Omental fat pad (tissue), 3 donors: ENCODE measurements at regions not wholly inside any gene's neighbourhood (a gene's known extent, or its start where the extent isn't known, plus 50 kb on each side); places are given as distances from the start of the nearest gene placed in this dataset.

Source experiments
- ATAC-seq: fragments of 150-250 bp; one replicate; pipeline ENCODE4 v1.9.1; 2016; ENCODE audit warnings: mild to moderate bottlenecking, moderate library complexity; ENCODE audit not compliant: low FRiP score
- DNase-seq: peaks from one replicate; pipeline ENCODE4 v3.0.0-alpha.2; 2019; ENCODE audit warnings: low spot score
- TF ChIP-seq, protein P1 (sequence below), 3 donors: fragments of 450-650 bp; IDR thresholded peaks; one replicate each; pipeline ENCODE4 v1.5.1; 2016 to 2017; ENCODE audit warnings: antibody characterized with exemption in 3 of 3, mild to moderate bottlenecking in 3 of 3, moderate library complexity in 2 of 3

DNA sequence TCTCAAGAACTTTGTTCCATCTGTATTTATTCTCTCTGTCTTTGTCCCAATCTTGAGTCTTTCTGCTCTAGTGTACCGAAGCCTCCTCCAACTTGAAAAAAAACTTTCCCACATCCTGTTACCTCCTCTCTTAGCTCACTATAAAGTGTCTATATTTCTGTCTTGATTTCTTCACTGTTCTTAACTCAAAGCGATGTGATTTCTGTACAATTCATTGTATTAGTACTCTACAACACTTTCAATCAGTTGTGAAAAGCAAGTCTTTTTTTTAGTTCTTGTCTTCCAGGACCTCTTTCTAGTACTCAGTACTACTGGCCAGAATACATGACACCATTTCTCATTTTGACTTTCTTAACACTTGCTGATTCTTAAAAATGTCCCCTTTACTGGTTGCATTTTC, 353.5 kb upstream of the SATB1 start:
- TF ChIP-seq, protein P1, sequence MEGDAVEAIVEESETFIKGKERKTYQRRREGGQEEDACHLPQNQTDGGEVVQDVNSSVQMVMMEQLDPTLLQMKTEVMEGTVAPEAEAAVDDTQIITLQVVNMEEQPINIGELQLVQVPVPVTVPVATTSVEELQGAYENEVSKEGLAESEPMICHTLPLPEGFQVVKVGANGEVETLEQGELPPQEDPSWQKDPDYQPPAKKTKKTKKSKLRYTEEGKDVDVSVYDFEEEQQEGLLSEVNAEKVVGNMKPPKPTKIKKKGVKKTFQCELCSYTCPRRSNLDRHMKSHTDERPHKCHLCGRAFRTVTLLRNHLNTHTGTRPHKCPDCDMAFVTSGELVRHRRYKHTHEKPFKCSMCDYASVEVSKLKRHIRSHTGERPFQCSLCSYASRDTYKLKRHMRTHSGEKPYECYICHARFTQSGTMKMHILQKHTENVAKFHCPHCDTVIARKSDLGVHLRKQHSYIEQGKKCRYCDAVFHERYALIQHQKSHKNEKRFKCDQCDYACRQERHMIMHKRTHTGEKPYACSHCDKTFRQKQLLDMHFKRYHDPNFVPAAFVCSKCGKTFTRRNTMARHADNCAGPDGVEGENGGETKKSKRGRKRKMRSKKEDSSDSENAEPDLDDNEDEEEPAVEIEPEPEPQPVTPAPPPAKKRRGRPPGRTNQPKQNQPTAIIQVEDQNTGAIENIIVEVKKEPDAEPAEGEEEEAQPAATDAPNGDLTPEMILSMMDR (IDR thresholded peaks at IDR 0.05) = no peak
- no peak for ATAC-seq
- no peak for DNase-seq

DNA sequence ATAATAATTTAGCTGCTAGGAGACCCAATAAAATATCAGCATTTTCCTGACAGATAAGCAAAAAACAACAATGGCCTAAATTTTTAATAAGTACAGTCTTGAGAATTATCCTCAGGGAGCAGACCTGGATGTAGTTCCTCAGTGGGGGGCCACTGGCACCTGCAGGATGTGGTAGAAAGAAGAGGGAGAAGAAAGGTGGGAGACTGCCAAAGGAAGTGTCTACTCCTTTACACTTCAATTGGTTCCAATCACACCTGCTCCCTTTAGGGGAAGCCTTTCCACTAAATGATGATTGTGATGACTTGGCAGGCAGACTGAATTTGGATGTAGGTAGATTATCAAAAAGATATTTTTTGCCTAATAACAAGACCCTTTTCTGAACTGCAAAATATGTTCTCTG, 353.0 kb upstream of the SATB1 start:
- DNase-seq (no peak), ATAC-seq (no peak)
- TF ChIP-seq, protein P1 (IDR thresholded peaks at IDR 0.05) = no peak

DNA sequence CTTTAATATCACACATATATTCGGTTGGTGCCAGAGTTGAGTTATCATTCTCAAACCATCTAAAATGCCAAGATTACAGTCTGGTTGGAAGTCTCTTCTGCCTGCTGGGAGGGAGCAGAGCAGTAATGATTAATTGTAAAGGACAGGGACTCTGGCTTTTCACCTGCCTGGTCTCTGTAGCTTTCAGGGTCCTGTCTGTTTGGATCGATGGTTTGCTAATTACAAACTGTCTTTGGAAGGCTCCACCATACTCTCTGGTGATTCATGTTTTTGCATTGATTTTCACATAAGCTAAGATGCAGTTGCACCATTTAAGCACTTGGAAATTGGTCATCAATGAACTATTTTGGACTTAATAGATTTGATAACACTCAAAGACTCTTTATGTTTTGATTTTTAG, 350.4 kb upstream of the SATB1 start:
- TF ChIP-seq, protein P1 (IDR thresholded peaks at IDR 0.05) = no peak
- ATAC-seq (no peak), DNase-seq (no peak)

DNA sequence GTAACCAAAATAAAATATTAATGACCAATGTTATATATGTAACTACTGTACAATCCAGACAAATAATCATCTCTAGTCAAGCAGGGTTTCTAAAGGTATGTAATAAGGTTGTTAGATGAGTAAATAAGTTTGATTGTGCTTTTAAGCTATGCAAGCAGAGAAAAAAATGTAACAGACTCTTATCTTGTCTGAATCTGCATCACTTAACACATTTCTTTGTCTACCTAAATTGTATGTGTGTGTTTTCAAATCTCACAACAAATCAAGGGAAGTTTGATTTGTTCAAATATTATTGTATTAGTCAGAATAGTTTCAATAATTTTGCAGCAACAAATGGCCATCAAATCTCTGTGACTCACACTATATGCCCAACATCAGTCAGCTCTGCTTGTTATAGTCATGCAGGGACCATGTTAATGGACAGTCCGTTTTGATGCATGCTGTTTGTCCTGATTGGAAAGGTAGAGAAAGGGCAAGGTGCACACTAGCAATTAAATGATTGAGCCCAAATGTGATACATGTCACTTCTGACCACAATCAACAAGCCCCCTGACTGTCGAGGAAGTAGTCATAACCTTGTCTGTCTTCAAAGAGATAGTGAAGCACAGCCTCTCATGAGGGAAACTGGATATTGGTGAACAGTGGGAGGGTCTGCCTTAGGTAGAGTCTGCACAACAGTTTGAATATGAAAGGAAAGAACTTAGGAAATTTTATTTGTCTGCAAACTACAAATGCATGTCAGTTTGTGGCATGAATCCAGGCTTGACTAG, 349.4 kb upstream of the SATB1 start:
- TF ChIP-seq, protein P1 (IDR thresholded peaks at IDR 0.05) = no peak
- ATAC-seq (no peak), DNase-seq (no peak)

DNA sequence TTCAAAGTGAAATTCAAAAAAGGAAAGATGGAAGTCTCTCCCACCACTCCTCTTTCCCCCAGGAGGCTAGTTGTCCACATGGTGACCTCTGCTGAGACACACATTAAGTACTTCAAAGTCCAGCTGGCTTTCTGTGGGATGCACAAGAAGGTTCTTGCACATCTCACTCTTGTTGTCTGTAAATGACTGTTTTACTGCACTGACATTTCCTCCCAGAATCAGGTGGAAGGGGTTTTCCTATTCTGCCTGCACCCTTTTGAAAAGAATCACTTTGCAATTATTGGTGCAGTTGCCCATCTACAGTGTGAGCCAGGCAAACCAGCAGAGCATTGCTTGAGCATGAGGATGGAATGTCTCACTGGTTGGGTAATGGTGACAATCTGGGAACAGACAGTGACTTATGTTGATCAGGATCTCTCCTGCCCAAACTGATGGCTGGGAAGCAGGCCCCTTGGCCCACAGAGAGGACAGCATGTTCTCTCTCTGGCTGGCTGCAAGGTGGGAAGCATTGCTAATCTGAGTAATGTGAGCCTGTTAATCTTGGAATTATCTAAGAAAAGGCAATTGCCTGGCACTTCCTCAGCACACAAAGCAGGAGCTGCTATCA, 347.7 kb upstream of the SATB1 start:
- TF ChIP-seq, protein P1 (IDR thresholded peaks at IDR 0.05) = no peak
- ATAC-seq (no peak), DNase-seq (no peak)

DNA sequence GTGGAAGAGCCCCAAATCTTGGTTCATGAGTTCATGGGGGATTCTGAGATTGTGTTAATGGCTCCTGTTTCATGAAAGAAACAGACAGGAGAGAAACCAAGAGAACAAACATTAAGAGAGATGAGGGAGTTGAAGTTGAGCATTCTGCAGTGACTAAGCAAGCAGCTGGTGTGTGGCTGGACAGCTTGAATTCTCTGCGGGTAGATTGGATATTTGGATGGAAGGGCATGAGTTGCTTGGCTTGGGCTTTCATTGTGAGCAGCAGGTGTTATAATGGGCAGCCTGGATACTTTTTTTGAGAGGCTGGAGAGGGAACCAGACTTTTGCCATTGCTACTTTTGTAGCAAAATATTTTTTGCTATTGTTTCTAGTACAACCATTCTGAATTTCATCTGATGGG, 346.8 kb upstream of the SATB1 start:
- no peak for DNase-seq
- TF ChIP-seq, protein P1 (IDR thresholded peaks at IDR 0.05) = no peak
- no peak for ATAC-seq

DNA sequence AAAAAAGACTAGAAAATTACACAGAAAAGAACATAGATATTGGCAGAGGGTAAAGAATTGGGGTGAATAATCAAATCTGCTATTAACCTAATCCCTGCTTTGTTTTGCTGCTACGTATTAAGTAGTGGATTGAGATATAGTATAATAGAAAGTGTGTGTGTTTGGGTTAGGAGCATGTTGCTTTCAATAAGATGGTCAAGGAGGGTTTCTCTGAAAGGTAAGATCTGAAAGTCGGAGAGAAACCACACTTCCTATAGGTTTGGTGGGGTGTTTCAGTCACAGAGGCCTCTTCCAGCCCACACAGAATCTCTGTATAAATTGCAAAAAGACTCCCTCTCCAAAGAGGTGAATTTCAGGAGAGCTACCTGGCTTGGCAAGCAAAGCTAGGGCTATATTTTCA, 345.7 kb upstream of the SATB1 start:
- ATAC-seq (no peak), DNase-seq (no peak)
- TF ChIP-seq, protein P1 (IDR thresholded peaks at IDR 0.05) = no peak
